NCI-H2107 treated with DMSO at 0.1 percent for 48 hours (cell line): ENCODE measurements at regions not wholly inside any gene's neighbourhood (a gene's known extent, or its start where the extent isn't known, plus 50 kb on each side); places are given as distances from the start of the nearest gene placed in this dataset.

Source experiments
- DNase-seq: peaks from one replicate; lab custom pipeline; 2025; ENCODE audit not compliant: unreplicated experiment; lab: John Stamatoyannopoulos, UW

DNA sequence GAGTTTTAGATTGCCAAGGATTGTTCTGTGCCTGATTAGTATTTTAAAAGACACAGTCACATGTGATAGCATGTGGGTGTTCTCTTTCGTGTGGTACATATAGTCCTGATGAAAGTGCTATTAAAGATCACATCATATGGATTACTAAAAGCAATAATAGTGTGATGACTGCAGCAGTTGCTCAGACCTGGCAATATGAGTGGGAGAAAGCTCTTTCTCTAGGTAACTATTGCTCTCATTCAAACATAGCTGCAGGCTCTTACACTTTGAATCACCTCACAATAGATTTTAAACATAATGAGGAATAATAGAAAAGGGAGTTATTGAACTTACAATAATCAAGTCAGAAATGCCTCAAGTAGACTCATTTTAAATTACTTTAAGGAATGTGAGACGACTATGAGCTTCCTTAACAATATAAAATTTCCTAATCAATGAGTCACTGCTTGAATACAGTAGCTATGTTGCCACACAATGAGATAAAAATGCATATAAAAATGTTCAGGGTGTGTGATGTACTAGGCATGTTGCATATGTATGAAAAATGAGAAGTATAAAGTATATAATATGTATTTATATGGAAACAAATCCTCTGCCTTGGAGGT is 452.1 kb downstream of the TMX3 start:
- no peak for DNase-seq

DNA sequence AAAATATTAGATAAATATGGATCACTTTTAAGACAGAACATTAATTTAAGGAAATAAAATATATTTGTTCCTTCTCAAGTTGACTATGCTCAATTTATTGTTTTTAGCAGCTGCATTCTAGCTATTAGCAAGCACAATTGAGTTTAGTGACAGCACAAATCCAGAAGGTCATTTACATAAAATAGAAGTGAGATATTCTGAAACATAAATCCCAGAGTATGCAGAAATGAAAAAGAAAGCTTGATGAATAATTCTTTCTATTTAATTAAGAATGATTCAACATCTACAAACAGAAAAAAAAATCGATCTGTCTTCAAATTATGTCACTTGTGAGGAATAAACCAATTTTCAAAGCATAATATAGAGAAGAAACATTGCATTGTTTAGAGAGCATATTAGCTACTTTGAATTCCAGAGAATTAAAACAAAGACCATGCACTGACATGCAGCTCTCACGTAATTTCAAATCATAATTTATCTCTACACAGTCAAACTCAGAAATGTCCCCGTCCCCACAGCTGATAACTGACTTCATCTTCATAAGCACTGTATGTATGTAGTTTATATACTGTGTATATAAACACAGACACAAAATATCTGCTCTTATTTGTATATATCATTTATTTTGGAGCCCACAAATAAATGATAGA is 458.4 kb downstream of the TMX3 start:
- DNase-seq: no peak

DNA sequence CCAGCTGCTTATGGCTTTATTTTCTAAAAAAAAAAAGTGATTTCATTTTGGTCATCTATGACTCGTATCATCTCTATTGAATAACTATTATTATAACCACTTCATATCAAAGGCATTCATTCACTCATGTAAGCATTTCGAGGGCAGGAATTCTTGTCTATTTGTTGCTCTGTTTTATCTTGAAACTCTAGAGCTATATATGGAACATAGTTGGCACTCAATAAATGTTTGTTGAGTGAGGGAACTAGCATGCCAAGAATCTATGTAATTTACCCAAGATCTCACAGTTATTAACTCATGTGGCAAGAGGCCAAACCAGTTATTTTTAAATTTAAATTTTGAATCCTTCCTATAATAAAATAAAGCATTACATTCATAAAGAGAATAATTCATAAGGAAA is 470.1 kb downstream of the TMX3 start:
- DNase-seq: no peak

DNA sequence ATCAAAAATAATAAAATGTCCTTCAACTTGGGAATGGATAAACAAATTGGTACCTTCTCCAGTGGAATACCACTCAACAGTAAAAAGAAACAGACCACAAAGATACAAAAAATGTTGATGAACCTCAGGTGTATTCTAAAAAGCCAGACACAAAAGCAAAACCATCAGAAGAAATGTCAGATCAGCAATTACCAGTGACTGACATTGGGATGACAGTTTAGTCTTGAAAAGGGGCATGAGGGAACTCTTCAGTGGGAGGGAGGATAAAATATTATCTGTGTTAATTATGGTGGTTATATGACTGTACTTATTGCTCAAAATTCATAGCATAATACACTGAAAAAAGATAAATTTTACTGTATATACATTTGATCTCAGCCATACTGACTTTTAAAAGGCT is 473.0 kb downstream of the TMX3 start:
- DNase-seq: no peak

DNA sequence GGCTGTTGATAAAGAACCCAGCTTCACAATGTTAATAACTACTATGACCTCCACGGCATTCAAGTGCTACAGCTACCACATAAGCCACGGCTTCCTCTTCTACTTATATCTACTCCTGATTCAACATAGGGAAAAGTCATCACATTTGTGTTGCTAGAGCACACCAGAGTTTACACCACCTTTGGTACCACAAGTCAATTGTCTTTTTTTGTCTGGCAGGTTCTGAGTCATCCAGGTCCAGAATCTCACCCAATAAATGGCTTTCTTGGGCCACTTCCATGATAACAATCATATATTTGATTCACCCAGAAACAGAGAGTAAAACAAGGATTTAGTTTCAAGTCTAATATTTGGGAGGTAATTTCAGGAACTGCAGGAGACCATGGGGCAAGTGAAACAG is 480.2 kb downstream of the TMX3 start:
- no peak for DNase-seq

DNA sequence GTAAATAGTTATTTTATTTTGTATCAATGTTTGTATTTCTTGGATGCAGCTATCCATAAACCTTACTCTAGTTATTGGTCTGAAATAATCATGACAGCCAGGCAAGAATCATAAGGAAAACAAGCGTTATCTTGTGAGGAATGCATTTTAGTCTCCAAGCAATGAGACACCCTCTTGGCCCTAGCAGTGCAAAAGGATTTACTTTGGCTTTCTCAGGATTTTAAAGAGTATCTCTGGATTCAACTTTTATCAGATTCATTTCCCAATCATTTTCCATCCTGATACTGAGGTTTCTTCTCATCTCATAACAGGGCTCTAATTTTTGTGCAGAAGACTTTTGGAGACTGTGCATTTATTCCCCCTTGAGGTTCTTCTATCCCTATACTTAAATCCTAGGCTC is 480.8 kb downstream of the TMX3 start:
- DNase-seq: no peak

DNA sequence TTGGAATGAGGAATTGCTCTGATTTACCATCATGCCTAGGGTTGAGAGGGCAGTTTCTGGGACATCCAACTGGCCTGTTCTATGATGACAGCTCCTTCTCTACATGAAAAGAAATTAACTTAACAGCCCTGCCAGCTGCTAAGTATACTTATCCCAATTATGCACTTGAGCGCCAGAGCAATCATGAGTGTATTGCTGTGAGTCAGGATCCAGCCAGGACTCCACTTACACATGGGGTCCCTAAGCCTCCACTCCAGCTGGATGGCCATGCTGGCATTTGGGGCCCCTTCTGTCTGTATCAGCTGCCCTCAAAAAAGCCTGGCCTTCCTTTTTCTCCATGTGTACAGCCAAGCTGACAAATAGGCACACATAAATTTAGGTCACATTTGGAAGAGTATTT is 481.9 kb downstream of the TMX3 start:
- peak; percentile 63 for DNase-seq

DNA sequence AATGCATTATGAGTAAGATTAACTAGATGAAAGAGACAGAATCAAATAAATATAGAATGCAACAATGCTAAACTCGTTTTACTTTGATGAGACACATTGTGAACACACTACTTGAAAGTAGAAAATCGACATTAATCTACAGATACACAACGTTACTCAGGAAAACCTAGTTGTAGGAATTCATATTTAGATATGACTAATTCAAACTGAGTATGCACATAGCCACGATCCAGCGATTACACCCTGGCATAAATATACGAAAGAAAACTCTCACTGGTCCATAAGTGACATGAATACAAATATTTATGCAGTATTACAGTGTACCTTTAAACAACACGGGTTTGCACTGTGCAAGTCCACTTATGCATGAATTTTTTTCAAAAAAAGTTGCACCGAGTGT is 485.6 kb downstream of the TMX3 start:
- no peak for DNase-seq

DNA sequence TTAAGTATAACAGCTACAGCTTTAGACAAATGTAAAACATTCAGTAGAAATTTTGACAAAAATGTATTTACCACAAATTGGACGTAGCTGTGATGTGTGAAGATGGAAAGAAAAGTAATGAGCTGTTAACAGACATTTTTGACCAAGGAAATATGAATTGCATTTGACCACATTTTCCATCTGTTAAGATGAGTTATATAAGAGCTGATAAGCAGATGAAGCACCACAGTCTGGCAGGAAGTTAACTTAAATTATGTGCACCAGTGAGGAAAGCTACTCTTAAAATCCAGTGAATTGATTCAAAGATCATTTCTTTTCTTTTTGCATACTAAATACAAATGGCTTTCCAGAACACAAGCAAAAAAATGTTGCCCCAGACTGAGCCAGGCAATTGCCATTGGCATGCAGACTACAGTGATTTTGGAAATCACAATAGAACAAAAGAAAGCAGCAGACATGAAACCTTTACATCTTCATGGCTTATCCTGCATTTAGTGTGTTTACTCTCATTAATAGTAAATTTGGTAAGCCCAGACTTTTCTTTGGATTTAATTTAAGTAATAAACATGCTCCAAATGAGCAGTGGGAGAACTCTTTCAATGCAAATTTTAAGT is 493.7 kb downstream of the TMX3 start:
- DNase-seq: no peak

DNA sequence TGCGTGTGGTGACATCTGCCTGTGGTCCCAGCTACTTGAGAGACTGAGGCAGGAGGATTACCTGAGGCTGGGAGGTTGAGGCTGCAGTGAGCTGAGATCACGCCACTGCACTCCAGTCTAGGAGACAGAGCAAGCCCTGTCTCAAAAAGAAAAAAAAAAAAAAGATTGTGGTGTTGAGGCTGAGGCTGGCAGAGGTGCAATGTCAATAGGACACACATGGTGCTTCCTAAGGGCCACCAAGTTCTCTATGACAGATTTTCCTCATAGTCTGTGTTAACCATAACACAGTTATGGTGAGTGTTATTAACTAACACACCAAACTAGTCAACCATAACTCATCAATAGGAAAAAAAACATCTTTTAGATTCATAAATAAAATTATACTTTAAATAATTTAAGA is 494.4 kb downstream of the TMX3 start:
- DNase-seq: no peak

- no peak for DNase-seq
Observed at GRCh38 chr18:68219872-68220271, 495.0 kb downstream of the TMX3 start.

DNA sequence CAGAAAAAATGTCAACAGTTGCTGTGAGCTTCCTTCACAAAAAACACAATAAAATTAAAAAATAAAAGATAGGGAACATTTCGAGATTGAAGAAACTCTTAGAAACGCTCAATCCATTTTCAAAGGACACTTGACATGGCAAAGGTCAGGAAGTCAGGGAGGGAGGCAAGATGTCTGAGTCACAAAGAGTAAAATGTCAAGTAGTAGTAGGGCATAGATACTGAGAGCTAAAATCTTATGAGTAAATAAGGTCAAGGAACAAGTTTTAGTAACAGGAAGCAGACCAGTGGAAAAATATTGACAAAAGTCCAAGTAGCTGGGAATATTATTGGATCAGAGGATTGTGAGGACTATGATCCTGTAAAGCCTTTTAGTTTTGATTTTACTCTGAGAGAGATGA is 495.6 kb downstream of the TMX3 start:
- DNase-seq: no peak

GRCh38 chr18:68215931-68216330 is 499.0 kb downstream of the TMX3 start:
- no peak for DNase-seq

DNA sequence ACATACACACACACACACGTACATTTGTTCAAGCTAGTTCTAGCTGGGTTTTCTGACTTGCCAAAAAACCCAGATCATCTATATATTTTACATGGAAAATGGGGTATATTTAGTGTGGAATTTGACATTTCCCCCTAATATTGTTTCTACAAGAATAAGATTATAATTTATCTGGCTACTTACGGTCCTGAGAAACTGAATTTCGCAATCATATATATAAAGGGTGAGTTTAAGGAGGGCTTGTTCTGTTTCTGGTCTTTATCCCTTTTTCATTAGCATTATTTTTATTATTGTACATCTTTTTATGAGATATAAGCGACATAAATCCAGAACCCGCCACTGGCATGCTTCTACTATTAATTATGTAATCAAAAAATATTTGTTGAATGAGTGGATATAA is 528.9 kb downstream of the TMX3 start:
- no peak for DNase-seq

DNA sequence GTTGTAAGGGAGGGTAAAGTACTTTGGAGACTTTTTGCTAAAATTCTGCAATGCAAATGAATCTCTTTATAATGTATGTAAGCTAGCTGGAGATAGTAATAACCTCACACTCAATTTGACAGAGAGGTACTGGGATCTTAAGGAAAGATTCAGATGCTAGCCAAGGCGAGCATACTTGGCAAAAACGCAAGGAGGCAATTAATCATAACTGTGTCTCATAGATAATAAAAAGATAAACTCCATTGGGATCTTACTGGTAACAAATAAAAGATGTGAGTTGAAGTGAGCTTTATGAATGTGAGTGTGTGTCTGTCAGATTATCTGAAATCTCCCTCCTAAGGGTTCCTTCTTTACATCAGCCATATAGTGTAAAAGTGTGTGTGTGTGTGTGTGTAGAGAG is 533.0 kb downstream of the TMX3 start:
- DNase-seq: no peak

DNA sequence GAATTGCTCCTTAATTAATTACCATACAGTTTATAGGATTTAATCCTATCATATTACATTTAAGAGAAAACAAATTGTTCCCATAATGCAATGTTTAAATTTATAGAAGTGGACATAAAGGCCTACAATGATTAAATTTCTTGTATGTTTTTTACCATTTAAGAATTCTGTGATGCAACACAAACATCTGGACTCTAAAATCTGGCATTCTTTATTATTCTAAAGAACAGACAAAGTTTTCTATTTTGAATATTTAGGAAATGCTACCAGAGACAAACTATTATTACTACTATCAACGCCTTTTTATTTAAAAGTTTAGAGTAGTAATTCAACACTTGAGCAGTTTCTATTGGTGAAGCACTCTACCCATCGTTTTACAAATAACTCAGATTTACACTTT is 535.1 kb downstream of the TMX3 start:
- DNase-seq: no peak

DNA sequence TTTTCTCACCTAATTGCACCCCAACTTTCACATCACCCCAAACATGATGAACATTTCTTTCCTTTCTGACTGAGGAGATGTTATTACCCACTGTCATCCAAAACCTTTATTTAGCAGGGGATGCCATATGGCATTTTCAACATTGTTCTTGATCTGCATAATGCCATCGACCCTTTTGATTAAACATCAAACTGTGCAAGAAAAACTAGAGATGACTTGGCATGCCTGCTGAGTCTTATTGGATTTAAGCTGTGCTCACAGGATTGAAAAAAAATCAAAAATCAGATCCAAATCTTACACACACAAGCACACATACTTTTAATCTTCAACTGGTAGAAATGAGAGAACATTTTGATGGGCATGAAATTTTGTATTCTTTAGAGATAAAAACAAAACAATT is 536.0 kb downstream of the TMX3 start:
- DNase-seq: no peak

DNA sequence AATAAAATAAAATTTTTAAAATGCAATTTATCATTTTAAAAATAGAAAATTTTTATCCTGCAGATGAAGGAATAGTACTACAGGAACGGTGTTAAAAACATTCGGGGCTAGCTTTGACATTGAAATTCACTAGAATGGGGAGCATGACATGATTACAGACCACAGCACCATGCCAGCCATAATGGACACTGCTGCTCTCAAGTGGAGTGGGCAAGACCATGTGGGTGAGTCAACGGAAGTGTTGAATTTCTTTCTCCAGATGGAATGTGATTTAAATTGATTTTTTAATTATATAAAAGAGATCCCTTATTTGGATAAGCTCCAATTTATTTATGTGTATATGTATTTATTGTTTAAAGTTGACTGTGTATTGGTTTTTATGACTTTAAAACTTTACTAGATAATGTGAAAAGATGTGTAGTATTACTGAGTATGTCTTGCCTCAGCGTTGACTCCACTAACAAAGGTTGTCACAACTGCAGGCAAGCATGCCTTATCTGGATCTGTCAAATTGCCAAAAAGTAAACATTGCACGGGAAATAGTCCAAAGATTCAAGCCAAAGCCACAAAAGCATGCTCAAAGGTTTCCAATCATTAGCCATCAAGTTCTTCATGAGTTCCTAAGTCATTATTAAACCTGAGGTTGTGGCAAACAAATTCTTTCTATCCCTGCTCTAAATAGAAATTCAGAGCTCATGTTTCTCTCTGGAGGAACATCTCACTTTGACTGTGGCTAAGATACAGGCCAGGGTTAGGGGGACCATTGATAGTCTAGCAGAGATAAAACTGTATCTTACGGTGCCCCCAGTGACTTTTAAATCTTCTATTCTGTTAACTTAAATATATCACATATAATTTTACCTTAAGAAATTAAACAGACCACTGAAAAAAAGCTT is 536.9 kb downstream of the TMX3 start:
- DNase-seq: no peak

- no peak for DNase-seq
Observed at GRCh38 chr18:68176901-68177300, 538.0 kb downstream of the TMX3 start.

DNA sequence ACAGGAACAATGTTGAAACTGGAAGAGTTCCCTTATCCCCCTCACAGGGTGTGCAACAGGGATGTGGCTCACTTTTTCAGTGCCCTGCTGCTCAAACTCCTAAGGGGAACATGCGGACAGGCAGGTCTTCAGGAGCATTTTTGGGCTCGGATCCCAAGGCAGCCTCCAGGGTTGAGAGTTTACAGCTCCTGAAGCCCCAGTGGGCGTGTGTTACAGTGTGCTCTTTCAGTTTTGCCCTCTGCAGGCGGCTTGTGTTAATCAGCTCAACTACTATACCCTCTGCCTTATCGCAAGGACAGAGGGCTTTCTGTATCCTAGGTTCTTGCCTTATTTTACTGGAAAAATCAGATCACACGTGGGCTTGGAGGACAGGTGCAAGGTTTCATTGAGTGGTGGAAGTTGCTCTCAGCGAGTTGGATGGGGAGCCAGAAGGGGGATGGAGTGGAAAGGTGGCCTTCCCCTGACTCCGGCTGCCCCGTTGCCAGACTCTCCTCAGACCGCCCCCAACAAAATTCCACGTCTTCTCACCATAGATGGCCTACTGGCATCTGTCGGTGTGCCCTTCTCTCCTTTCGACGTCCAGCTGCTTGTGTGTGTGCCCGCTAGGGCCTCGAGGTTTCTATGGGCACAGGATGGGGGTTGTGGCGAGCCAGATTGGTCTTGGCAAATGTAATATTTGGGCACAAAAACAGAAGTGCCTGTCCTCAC is 541.9 kb downstream of the TMX3 start:
- no peak for DNase-seq

- DNase-seq: no peak
Observed at GRCh38 chr18:68164909-68165308, 550.0 kb downstream of the TMX3 start.
